BLaER1 (cell line): ENCODE measurements at regions not wholly inside any gene's neighbourhood (a gene's known extent, or its start where the extent isn't known, plus 50 kb on each side); places are given as distances from the start of the nearest gene placed in this dataset.

Experiments
- H3K27ac ChIP-seq: shearing (Covaris generic); formaldehyde crosslinking; 2 replicates; pipeline ENCODE4 v1.8.1; 2022
- H3K27me3 ChIP-seq: shearing (Covaris generic); formaldehyde crosslinking; 2 replicates; pipeline ENCODE4 v1.8.1; 2022
- H3K36me3 ChIP-seq: shearing (Covaris generic); formaldehyde crosslinking; 2 replicates; pipeline ENCODE4 v1.8.1; 2022
- H3K4me1 ChIP-seq: shearing (Covaris generic); formaldehyde crosslinking; 2 replicates; pipeline ENCODE4 v1.8.1; 2022
- H3K4me2 ChIP-seq: shearing (Covaris generic); formaldehyde crosslinking; 2 replicates; pipeline ENCODE4 v1.8.1; 2022
- H3K4me3 ChIP-seq: shearing (Covaris generic); formaldehyde crosslinking; 2 replicates; pipeline ENCODE4 v1.8.1; 2022
- H3K9ac ChIP-seq: shearing (Covaris generic); formaldehyde crosslinking; 2 replicates; pipeline ENCODE4 v1.8.1; 2022
- H3K9me3 ChIP-seq: shearing (Covaris generic); formaldehyde crosslinking; 2 replicates; pipeline ENCODE4 v1.8.1; 2022
- H4K20me1 ChIP-seq: shearing (Covaris generic); formaldehyde crosslinking; 2 replicates; pipeline ENCODE4 v1.8.1; 2022
- Cebpa-rat ChIP-seq: shearing (Covaris generic); IDR thresholded peaks from 2 replicates; pipeline ENCODE4 v1.8.1; 2022

GRCh38 chr12:19018302-19018970, 111.1 kb upstream of the PLEKHA5 start:
- H3K4me2 ChIP-seq = no peak overlapping the region

GRCh38 chr12:19021240-19021639, 108.3 kb upstream of the PLEKHA5 start:
- peaks cover 8% of the 10 kb centered on the region; the same call in 1 of the 2 replicates for H3K4me1 ChIP-seq
- H3K9ac ChIP-seq = no peak overlapping the region
- TF ChIP-seq Cebpa-rat = no peak
- no peaks in the 10 kb centered on the region for H3K27me3 ChIP-seq
- H3K4me2 ChIP-seq = no peak overlapping the region
- no peak overlapping the region for H3K4me3 ChIP-seq
- no peaks in the 10 kb centered on the region for H4K20me1 ChIP-seq
- H3K9me3 ChIP-seq = no peaks in the 10 kb centered on the region
- H3K27ac ChIP-seq = no peak overlapping the region
- no peaks in the 10 kb centered on the region for H3K36me3 ChIP-seq

More at GRCh38 chr12:19018302-19018970, 111.1 kb upstream of the PLEKHA5 start:
- H3K36me3 ChIP-seq = no peaks in the 10 kb centered on the region
- no peaks in the 10 kb centered on the region for H4K20me1 ChIP-seq
- no peak overlapping the region for H3K9ac ChIP-seq
- no peak overlapping the region for H3K27ac ChIP-seq
- no peaks in the 10 kb centered on the region for H3K9me3 ChIP-seq
- no peak overlapping the region for H3K4me3 ChIP-seq
- H3K4me1 ChIP-seq = no peaks in the 10 kb centered on the region
- no peak for TF ChIP-seq Cebpa-rat
- no peaks in the 10 kb centered on the region for H3K27me3 ChIP-seq

DNA sequence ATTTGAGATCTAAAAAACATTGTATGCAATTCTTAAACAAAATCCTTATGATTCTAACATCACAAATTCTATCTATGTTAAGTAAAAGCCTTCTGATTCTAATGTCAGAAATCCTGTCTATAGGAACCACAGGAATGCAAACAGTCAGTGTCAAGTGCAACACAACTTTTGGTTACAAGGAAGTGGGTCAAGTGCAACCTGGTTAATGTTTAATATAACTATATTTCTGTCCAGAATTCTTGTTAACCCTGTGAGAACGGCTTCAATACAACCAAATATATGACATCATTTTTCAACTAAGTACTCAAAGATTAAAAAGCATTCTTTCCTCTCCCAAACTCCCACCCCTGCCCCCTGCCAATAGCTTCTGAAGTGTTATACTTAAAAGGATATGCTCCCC, 107.9 kb upstream of the PLEKHA5 start:
- no peak overlapping the region for H3K4me2 ChIP-seq
- H3K36me3 ChIP-seq = no peaks in the 10 kb centered on the region
- no peaks in the 10 kb centered on the region for H3K9me3 ChIP-seq
- H3K27me3 ChIP-seq = no peaks in the 10 kb centered on the region
- no peaks in the 10 kb centered on the region for H4K20me1 ChIP-seq
- TF ChIP-seq Cebpa-rat = no peak
- H3K27ac ChIP-seq = no peak overlapping the region
- H3K4me1 ChIP-seq = peaks cover 8% of the 10 kb centered on the region; the same call in 1 of the 2 replicates
- H3K4me3 ChIP-seq = no peak overlapping the region
- H3K9ac ChIP-seq = no peak overlapping the region

DNA sequence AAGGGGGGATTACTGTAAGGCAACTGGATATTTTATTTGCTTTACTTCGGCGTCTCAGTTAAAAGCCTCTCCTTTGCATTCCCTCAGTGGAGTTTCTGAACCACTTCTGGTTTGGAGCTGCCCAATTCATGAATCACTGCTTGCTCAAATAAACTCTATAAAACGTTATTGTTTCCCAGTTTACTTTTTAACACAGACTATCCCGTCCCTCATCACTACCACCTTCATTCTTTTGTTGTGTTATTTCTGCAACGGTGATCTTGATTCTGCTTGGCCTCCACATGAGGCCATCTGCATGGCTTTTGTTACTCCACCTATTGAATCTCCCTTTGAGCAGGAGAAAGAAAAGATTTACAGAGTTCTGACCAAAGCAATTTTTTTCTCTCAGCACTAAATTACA, 104.0 kb upstream of the PLEKHA5 start:
- Histone ChIP-seq H3K4me3 (no peak overlapping the region), H3K27me3 (no peaks in the 10 kb centered on the region), H3K36me3 (no peaks in the 10 kb centered on the region), H3K4me2 (no peak overlapping the region), H3K9ac (no peak overlapping the region), H3K9me3 (no peaks in the 10 kb centered on the region), H3K4me1 (peaks cover 8% of the 10 kb centered on the region; the same call in 1 of the 2 replicates), H4K20me1 (no peaks in the 10 kb centered on the region), H3K27ac (no peak overlapping the region)
- no peak for TF ChIP-seq Cebpa-rat

GRCh38 chr12:19026034-19026433, 103.5 kb upstream of the PLEKHA5 start:
- no peaks in the 10 kb centered on the region for H4K20me1 ChIP-seq
- H3K27me3 ChIP-seq = no peaks in the 10 kb centered on the region
- H3K9ac ChIP-seq = no peak overlapping the region
- H3K36me3 ChIP-seq = no peaks in the 10 kb centered on the region
- no peak overlapping the region for H3K4me3 ChIP-seq
- H3K4me1 ChIP-seq = peaks cover 8% of the 10 kb centered on the region; the same call in 1 of the 2 replicates
- H3K9me3 ChIP-seq = no peaks in the 10 kb centered on the region
- TF ChIP-seq Cebpa-rat = no peak
- H3K4me2 ChIP-seq = no peak overlapping the region
- no peak overlapping the region for H3K27ac ChIP-seq

GRCh38 chr12:19026614-19027488, 102.7 kb upstream of the PLEKHA5 start:
- no peak overlapping the region for H3K4me2 ChIP-seq
- no peaks in the 10 kb centered on the region for H3K36me3 ChIP-seq
- H4K20me1 ChIP-seq = no peaks in the 10 kb centered on the region
- no peak overlapping the region for H3K27ac ChIP-seq
- no peak for TF ChIP-seq Cebpa-rat
- no peak overlapping the region for H3K9ac ChIP-seq
- peaks cover 3% of the 10 kb centered on the region for H3K9me3 ChIP-seq
- no peak overlapping the region for H3K4me3 ChIP-seq
- H3K27me3 ChIP-seq = no peaks in the 10 kb centered on the region
- peaks cover 8% of the 10 kb centered on the region; the same call in 1 of the 2 replicates for H3K4me1 ChIP-seq

GRCh38 chr12:19030180-19030579, 99.4 kb upstream of the PLEKHA5 start:
- Histone ChIP-seq H4K20me1 (no peaks in the 10 kb centered on the region), H3K36me3 (no peaks in the 10 kb centered on the region), H3K9me3 (peaks cover 22% of the 10 kb centered on the region), H3K27ac (no peak overlapping the region), H3K27me3 (no peaks in the 10 kb centered on the region), H3K4me2 (no peak overlapping the region), H3K9ac (no peak overlapping the region), H3K4me1 (peaks cover 8% of the 10 kb centered on the region; the same call in 1 of the 2 replicates), H3K4me3 (no peak overlapping the region)
- TF ChIP-seq Cebpa-rat = no peak

DNA sequence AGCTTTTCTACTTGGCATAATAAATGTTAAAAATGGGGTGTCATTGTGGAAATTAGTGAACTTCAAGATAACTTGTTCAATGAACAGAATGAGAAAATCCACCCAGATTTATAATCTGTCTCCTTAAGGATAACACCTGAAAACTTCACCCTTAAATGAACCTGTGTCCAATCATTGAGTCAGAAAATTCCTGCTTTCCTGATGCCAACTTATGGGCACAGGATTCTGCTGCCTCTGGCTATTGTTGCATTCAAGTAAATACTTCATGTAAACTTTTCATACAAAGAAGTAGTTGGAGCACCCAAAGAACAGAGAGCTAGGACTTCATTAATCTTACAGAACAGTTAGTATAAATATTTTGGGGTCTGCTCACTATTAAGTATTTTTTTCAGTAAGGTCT, 98.9 kb upstream of the PLEKHA5 start:
- Histone ChIP-seq H3K4me3 (no peak overlapping the region), H3K9ac (no peak overlapping the region), H3K9me3 (peaks cover 22% of the 10 kb centered on the region), H3K27me3 (no peaks in the 10 kb centered on the region), H3K27ac (no peak overlapping the region), H3K4me2 (no peak overlapping the region), H3K36me3 (no peaks in the 10 kb centered on the region), H4K20me1 (no peaks in the 10 kb centered on the region), H3K4me1 (peaks cover 6% of the 10 kb centered on the region; the same call in 1 of the 2 replicates)
- no peak for TF ChIP-seq Cebpa-rat

DNA sequence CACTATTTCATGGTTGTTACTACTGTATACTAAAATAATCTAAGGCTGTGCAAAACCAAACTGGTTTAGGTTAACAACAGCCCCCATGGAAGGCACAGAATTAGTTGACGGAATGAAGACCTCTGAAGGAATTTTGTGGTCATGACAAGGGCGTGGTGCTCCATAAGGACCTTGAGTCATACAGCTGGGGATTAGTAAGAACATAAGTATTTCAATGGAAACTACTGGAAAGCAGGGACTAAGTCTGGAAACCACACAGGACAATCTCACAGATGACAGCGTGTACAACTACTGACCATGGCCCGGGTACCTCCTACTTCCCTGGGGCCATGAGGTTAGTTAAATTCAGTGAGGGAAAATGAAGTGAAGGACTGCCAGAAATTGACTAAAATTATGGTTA, 98.5 kb upstream of the PLEKHA5 start:
- Histone ChIP-seq H3K9me3 (peaks cover 22% of the 10 kb centered on the region), H3K36me3 (no peaks in the 10 kb centered on the region), H3K4me2 (no peak overlapping the region), H3K9ac (no peak overlapping the region), H3K4me3 (no peak overlapping the region), H3K27me3 (no peaks in the 10 kb centered on the region), H4K20me1 (no peaks in the 10 kb centered on the region), H3K4me1 (peaks cover 1% of the 10 kb centered on the region; the same call in 1 of the 2 replicates), H3K27ac (no peak overlapping the region)
- no peak for TF ChIP-seq Cebpa-rat

DNA sequence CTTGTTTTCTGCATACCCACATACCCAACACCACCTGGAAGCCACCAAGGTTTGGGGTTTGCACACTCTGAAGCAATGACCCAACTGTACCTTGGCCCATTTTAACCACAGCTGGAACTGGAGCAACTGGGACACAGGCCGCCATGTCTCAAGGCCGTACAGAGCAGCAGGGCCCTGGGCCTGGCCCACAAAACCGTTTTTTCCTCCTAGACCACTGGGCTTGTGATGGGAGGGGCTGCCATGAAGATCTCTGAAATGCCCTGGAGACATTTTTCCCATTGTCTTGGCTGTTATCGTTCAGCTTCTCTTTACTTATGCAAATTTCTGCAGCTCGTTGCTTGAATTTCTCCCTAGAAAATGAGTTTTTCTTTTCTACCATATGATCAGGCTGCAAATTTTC, 96.7 kb upstream of the PLEKHA5 start:
- H3K36me3 ChIP-seq = no peaks in the 10 kb centered on the region
- no peak for TF ChIP-seq Cebpa-rat
- H3K27ac ChIP-seq = no peak overlapping the region
- H3K27me3 ChIP-seq = no peaks in the 10 kb centered on the region
- H3K4me3 ChIP-seq = no peak overlapping the region
- H3K4me2 ChIP-seq = no peak overlapping the region
- no peaks in the 10 kb centered on the region; the same call in 1 of the 2 replicates for H3K4me1 ChIP-seq
- H3K9me3 ChIP-seq = peaks cover 22% of the 10 kb centered on the region
- no peak overlapping the region for H3K9ac ChIP-seq
- H4K20me1 ChIP-seq = no peaks in the 10 kb centered on the region
